Hepatic stellate cell (primary cell): ENCODE measurements at regions not wholly inside any gene's neighbourhood (a gene's known extent, or its start where the extent isn't known, plus 50 kb on each side); places are given as distances from the start of the nearest gene placed in this dataset.
"Not testable (repeated sequence)": the region's sequence is repeated elsewhere in the genome, so short reads cannot be mapped to it uniquely, and the experiment has no call there.

Source experiments
- DNase-seq: peaks from one replicate; pipeline ENCODE4 v3.0.0; 2011; ENCODE audit warnings: low spot score

DNA sequence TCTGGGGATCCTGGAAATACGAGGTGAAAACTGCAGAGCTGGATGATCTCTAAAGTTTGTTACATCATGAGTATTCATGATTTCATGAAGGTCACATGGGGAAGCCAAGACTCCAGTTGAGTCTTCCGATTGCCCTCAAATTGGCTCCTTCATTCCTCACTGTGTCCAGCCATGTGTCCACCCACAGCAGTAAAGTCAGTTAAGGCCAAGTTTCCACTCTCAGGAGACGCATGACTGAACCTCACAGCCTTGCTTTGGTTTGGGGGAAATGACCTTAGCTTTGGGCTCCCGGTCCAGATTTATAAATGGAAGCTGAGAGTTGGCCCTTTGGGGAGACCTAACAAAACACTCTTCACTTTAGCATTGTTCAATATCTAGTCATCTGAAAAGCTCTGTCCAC lies 289.7 kb upstream of the MCTP2 start:
- no peak for DNase-seq

DNA sequence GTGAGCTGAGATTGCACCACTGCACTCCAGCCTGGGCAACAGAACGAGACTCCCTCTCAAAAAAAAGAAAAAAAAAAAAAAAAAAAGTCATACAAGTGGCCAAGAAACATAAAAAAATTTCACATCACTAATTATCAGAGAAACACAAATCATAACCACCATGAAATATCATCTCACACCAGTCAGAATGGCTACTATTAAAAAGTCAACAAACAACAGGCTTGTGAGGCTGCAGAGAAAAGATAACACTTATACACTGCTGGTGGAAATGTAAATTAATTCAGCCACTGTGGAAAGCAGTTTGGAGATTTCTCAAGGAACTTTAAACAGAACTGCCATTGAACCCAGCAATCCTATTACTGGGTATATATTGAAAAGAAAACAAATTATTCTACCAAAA lies 291.1 kb upstream of the MCTP2 start:
- no peak for DNase-seq

DNA sequence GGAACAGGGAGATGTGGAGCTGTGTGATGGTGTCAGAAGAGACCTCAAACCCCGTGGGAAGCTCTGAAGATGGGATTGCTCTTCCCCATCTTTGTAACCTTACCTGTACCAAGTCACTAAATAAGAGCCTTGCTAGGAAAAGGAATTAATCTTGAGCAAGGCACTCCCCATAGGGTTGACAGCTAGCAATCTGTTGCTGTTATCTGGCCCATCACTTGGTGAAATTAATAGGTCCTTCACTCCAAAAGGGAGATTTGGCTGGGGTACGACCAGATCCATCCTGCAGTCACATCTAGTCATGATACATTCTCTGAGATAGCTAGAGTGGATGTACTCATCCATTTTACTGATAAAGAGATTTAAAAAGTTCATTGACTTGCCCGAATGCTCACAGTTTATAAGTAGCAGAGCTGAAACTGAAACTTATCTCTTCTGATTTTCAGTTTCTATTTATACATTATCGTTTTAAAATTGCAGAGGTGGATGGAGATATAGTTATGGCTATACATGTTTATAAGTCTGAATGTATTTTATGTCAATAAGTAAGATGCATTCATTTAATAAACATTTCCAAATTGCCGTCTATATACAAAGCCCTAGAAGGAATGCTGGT lies 299.1 kb upstream of the MCTP2 start:
- DNase-seq: no peak

DNA sequence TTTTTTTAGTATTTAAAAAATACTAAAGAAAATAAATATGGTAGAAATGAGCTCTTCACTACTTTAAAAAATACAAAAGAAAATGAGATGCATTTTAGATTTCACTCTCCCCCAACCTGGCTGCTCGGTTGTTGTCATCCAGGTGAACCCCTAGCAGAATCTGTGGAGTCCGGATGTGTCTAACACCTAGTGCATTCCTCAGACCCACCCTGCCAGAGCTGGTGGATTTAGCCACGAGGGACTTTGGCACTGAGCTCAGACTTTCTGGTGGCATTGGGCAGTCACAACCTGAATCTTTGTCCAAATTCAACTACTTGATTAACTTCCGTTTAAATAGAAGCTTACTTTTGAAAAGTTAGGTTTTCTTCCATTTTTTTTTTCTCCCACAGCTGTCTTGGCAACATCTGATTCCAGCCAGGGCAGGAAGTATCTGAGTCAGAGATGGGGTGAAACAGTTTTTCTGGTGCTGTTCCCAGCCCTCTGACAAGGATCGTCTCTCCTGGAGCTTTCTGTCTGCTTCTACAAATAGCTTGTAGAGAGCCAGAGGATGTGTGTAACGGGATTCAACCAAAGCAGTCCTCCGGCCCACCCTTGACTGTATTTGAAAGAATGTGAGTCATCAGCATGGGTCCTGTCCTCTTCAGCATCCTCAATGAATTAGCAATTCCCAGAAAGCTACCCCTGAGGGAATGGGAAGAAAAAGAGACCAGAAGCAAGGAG lies 301.8 kb upstream of the MCTP2 start:
- DNase-seq: no peak

DNA sequence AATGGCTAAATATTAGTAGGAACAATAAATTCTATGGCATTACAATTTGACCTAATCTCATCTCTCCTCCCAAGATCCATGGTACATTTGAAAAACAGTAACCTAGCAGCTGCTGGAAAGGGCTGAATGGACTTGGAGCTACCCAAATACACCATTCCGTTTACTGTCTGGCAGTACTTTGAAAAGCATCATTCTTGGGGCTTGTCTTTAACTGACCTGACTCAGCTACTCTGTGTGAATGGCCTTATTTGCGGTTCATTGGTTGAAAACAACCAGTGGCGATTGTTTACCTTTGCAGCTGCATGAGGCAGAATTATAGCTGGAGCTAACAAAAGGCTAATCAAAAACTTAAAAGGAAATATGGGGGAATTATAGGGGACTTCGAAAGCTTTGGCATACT lies 311.2 kb upstream of the MCTP2 start:
- DNase-seq: no peak

DNA sequence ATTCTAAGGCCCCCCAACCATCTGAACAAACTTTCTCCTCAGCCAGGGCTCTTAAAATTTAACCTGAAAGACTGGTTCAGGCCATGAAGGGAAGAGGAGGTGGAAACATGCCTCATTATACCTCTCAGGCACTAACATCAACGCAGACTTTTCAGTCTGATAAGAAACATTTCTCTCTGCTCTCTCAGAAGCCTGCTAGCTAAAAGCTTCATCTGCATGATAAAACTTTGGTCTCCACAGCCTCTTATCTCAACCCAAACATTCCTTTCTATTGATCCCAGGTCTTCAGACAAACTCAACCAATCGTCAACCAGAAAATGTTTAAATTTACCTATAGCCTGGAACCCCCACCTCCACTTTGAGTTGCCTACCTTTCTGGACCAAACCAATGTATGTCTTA lies 312.6 kb upstream of the MCTP2 start:
- DNase-seq: not testable (repeated sequence)

DNA sequence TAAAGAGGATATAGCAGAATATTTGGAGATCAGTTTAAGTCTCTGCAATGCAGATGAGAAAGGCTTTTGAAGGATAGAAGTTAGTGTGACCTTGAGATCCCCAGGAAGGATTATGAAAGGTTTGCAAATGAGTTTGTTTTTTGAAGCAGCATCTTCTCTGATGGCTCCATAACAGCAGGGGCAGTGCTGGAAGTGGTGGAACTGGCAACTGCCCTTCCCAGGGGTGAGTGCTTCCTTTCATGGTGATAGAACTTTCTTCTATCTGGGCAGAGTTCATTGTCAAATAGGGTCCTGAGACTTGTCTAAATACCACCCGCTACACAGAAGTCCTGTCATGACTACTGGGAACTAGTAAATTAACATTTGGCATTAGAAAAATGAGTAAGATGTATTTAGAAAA lies 314.2 kb upstream of the MCTP2 start:
- no peak for DNase-seq

DNA sequence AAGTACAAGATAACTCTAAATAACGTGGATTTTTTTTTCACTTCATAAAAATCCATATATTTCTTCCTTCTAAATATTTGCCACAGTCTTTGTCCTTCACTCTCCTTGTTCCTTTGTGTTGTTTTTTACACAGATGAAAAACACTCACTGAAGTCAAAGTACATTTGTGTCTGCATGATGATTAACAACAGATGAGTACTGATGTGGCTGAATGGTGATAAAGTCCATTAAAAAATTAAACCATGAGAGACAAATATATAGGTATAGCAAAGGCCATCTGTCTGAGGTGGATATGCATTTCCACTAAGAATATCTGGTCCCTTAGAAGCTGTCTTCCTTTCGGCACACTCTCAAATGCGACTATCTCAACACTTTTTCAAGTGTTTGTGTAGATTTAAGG lies 317.5 kb upstream of the MCTP2 start:
- DNase-seq: no peak

DNA sequence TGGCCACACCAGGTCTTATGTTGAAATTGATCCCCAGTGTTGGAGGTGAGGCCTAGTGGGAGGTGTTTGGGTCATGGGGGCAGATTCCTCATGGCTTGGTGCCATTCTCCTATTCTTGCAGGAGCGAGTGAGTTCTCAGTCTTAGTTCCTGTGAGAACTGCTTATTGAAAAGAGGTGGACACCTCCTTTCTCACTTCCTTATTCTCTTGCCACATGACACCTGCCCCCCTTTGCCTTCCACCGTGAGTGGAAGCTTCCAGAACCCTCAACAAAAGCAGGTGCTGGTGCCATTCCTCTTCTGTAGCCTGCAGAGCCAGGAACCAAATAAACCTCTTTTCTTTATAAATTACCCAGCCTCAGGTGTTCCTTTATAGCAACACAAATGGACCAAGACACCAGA lies 318.1 kb upstream of the MCTP2 start:
- DNase-seq: no peak

DNA sequence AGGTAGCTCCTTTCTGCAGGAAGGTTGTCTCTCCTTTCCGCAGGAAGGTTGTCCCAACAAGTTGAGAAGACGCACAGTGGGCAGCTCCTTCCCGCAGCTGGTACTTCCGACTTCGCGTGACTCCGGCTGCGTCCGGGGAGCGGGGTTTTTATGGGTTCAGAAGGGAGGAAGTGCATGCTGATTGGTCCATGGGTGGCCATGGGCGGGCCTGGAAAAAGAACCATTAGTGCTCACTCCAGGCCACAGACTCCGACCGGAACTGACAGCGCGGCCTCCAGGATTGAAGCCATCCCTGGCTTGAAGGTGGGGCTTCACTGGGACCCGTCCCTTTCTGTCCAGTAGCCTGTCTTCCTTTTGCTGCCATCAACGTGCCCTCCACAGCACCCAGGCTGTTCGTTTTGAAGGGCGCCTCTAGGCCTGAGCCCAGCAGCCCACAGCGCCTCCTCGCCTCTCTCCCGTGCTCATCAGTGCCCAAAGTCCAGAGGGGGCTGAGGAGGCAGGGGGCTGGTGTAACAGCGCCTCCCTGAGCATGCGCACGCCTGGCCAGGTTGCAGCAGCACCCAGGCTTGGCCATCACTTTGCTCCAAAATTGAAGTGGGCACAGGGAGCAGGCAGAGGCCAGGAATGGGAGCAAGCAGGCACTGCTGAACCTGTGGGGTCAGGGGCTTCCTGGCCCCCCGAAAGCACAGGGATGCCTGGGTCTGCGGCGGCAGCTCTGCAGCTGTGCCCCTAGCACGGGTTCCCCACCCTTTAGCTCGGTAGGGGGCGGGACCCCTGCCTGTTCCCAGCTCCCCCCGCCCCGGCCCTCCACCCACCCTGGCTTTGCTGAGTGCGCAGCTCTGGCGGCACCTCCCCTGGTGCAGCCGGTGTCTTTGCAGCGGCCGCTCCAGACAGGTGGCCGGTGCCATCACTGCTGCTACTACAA lies 330.6 kb upstream of the MCTP2 start:
- no peak for DNase-seq

DNA sequence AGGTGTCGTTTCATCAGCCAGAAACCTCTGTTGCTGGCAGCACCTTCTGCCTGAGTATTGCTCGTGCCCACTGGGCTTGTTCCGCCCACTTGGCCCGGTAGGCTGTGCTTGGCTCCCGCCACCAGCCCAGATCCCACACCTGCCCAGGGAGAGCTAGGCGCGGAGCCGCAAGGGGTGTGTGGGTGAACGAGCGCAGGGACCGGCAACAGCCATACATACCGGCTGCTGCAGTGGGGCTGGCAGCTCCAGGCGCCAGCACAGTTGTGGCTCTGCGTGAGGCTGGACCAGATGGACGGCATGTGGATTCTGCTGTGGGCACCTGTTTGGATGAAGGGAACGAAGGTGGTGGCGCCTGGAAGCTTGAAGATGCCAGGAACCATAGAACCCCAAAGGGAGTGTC lies 331.5 kb upstream of the MCTP2 start:
- no peak for DNase-seq

DNA sequence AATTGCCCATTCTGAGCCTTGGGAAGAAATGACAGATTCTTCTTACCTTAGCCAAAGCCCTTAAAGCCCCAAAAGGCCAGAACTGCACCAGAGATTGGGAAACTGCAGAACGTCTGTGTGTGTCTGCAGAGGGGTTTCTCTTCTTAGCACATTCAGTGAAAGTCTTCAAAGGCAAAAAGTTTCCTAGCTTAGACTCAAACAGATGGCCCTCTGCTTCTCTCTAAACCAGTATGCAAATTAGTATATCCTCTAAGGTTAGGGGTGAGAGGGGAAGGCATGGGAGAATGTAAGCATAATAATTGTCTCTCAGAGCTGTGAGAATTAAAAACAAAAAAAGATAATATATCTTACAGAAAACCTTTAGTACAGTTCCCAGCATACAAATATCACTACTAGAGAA lies 334.0 kb upstream of the MCTP2 start:
- no peak for DNase-seq

DNA sequence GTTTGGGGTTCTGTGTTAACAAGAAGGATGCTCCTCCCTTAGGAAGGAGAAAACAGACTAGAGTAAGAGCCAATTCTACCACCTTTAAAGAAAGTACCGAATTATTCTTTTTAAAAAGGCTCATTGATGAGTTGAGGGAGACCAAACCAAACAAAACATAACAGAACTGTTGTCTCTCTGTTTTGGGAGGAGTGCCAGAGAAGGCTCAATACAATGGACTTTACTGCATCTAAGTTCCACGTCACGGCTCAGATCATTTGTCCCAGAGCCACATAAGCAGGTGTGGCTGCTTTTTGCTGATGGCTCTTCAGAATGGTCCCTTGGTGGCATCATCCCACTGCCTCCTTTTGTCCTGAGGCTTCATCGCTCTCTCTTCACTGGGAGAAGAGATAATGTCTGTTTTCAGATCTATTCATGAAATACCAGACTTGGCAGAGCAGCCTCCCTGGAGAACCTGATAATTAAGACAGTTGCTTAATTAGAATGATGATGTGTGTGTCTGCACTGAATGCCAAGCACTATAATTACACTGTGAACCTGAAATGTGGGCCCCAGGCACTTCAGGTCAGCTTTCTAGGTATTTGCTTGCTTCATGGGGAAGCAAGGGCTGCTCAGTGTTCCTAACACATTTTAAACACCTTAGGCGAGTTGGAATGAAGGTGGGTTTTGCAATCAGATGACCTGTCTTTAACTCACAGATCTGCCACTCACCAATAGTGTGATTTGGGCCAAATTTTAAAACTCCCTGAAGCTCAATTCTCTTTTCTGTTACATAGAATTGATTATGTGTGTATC lies 335.2 kb upstream of the MCTP2 start:
- no peak for DNase-seq

DNA sequence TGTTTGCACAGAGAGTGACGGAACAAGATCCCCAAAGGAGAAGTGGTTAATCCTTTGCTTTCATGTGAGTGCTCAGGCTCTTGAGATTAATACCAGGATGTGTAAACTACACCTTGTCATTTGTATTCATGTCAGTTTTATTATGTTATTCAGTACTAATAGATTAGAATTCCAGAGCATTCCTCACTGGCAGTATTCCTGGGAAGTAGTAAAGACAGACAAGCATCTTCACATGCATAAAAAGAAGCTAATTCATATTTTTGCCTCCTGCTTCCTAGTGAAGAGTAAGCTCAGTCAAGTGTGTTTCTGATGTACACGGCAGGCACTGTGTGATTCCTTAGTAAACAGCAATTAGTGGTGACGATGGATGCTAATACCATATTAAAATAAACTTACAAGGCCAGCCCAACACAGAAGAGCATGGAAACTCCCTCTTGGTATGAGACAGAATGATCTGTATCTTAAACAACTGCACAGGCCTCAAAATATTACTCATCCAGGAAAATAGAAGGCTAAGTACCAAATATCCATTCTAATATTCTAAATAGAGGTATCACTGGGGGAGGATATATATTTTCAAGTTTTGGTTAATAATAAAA lies 336.8 kb upstream of the MCTP2 start:
- DNase-seq: no peak

DNA sequence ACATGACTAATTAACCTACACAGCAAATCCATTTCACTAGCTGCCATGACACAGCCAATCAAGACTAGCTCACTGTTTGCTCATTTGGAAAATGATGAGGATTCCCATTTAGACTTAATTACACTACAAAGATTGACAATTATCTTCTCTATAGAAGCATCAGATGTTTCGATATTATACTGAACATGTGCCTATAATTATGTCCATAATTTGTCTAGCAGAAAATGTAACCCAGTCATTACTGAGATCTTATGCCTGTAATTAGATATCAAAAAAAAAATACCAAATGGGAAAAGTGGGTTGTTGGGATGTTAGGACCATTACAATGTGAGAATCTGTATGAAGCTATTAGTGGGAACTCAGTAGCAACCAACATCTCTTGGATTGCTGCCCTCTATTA lies 344.2 kb upstream of the MCTP2 start:
- no peak for DNase-seq

DNA sequence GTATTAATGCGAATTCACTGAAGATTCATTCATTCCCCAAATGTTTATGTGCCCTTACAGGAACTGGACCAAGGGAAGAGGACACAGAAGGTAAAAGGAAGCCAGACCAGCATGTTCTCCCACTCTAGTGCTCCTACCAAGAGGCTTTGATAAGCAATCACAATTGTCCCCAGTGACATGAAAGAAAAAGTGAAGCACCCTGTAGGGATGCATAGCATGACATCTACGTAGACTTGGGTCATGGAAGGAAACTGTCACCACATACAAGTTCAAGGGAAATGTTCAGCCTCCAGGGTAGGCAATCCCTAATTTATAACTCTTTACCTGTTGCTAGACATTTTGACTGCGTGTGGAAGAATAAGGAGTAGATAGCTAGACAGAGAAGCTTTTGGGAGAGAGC lies 348.6 kb upstream of the MCTP2 start:
- no peak for DNase-seq

DNA sequence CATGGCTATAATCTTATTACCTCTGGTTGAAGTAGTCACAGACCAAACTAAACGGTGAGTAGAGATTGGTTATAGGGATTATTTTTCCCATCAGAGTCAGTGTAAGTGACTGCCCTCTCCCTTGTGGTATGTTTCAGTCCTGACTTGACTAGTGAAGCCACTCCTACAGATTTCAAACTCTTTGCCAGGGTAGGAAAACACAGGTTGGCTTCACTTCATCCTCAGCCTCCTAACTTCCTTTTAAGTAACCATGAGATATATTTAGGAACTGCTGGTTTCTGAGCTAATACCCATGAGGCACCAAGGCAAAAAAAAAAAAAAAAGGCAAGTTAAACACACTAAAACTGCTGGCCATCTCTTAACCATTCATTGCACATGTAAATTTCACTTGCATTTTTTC lies 349.2 kb upstream of the MCTP2 start:
- DNase-seq: no peak

DNA sequence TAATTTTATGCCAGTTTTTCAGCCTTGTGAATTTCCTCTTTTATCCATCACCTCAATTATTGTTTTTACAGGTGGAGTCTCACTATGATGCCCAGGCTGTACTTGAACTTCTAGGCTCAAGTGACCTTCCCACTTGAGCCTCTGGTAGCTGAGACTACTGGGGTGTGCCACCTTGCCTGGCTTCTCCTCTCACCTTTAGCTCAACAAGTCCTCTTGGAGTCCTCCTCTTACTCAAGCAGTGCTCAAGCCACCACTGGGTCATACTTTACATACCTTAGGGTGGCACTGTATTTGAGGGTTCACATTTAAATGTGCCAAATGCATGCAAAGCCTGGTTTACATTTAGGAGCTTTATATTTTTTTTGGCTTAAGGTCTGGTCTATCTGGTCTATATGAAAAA lies 350.1 kb upstream of the MCTP2 start:
- no peak for DNase-seq

DNA sequence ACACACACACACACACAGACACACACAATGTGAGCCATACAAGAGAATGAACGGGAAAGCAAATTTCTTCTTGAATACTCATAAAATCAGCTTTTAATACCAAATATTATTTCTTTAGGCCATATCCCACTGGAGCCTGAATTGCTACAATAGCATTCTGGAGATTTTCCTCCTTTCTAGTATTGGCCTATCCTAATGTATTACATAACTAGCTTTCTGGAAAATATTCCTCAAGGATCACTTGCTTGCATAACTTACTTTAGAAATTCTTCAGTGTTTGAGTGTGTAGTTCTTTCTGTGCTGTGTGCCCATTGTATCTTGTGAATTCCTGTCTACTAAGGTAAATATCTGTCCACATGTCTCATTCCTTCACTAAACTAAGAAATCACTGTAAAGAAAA lies 351.0 kb upstream of the MCTP2 start:
- no peak for DNase-seq

DNA sequence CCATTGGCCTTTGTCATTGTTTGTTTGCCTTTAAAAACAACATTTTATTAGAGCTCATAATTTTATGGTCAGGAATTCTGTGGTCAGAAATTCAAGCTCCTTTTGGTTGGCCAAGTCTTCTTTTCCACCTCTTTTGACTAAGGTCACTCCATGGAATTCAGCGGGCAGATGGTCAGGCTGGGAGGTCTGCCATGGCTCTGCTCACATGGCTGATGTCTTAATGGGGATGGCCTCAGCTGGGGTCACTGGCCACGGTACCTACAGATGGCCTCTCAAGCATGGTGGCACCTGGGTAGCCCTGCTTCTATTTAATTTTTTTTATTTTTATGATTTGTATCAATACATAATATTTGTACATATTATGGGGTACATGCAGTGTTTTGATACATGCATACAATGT lies 360.8 kb upstream of the MCTP2 start:
- no peak for DNase-seq

DNA sequence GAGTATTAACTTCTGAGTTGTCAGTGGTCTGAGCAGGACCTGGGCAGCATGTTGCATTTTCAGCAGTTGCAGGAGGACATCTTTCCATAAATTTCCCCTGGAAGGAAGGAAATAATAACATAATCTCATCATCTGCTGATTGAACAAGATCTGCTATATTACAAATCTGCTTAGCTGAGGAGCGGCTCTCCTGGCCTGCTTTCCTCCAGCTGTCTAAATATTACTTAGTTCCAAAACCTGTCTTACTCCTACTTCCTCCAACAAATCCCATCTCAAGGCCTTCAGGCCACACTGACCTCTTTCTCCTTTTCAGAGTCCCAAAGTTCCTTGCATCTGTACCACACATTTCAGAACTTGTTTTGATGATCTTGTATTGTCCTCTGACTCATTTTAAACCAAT lies 364.4 kb upstream of the MCTP2 start:
- no peak for DNase-seq

DNA sequence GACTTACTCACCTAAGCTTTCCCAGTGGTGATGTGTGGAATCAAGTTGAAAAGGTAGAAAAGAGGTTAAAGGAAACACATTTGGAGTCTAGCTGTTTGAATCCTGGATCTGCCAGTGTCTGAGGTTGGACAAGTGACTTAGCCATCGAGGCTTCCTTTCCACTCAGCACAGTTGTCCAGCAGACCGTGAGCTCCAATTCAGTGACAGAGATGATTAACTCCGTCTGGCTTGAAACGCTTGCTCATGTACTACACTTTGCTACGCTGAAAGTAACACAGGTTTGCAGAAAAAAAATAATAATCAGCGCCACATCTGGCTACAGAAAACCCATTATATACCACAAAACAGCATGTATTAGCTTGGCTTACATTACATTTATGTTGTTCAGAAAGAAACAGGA lies 364.9 kb upstream of the MCTP2 start:
- no peak for DNase-seq
